NCI-H2081 (cell line): ENCODE measurements at regions not wholly inside any gene's neighbourhood (a gene's known extent, or its start where the extent isn't known, plus 50 kb on each side); places are given as distances from the start of the nearest gene placed in this dataset.

Experiments
- DNase-seq, 2 experiments: peaks; one replicate each; lab custom pipeline; 2025; lab: John Stamatoyannopoulos, UW

- DNase-seq, result no peak
Measured at GRCh38 chr20:22861231-22861980, 173.7 kb upstream of the SSTR4 start.

- no peak for DNase-seq
Measured at GRCh38 chr20:22861990-22862389, 173.1 kb upstream of the SSTR4 start.

- DNase-seq, result no peak
Measured at GRCh38 chr20:22862671-22863230, 172.4 kb upstream of the SSTR4 start.

- no peak for DNase-seq
Measured at GRCh38 chr20:22863826-22864225, 171.3 kb upstream of the SSTR4 start.

GRCh38 chr20:22866812-22867341, 168.2 kb upstream of the SSTR4 start:
- no peak for DNase-seq

GRCh38 chr20:22878166-22878565, 156.9 kb upstream of the SSTR4 start:
- DNase-seq, result no peak

- no peak for DNase-seq
Measured at GRCh38 chr20:22880277-22880676, 154.8 kb upstream of the SSTR4 start.

- no peak for DNase-seq
Measured at GRCh38 chr20:22887796-22888195, 147.3 kb upstream of the SSTR4 start.

- no peak for DNase-seq
Measured at GRCh38 chr20:22890594-22891300, 144.4 kb upstream of the SSTR4 start.

- no peak for DNase-seq
Measured at GRCh38 chr20:22901164-22901563, 133.9 kb upstream of the SSTR4 start.

GRCh38 chr20:22901921-22902320, 133.2 kb upstream of the SSTR4 start:
- DNase-seq, result no peak

GRCh38 chr20:22904386-22904785, 130.7 kb upstream of the SSTR4 start:
- DNase-seq, result no peak

GRCh38 chr20:22904905-22905304, 130.2 kb upstream of the SSTR4 start:
- no peak for DNase-seq

GRCh38 chr20:22905658-22906057, 129.5 kb upstream of the SSTR4 start:
- no peak for DNase-seq

GRCh38 chr20:22908437-22908836, 126.7 kb upstream of the SSTR4 start:
- DNase-seq, result no peak

GRCh38 chr20:22908944-22909343, 126.2 kb upstream of the SSTR4 start:
- DNase-seq, result no peak

GRCh38 chr20:22909436-22909835, 125.7 kb upstream of the SSTR4 start:
- DNase-seq, result no peak

- DNase-seq, result no peak
Measured at GRCh38 chr20:22910287-22910852, 124.7 kb upstream of the SSTR4 start.

GRCh38 chr20:22914291-22914690, 120.8 kb upstream of the SSTR4 start:
- no peak for DNase-seq

- no peak for DNase-seq
Measured at GRCh38 chr20:22915512-22915911, 119.6 kb upstream of the SSTR4 start.

- DNase-seq, result no peak
Measured at GRCh38 chr20:22916021-22916842, 118.9 kb upstream of the SSTR4 start.
